GM18508 (cell line): ENCODE measurements at regions not wholly inside any gene's neighbourhood (a gene's known extent, or its start where the extent isn't known, plus 50 kb on each side); places are given as distances from the start of the nearest gene placed in this dataset.
"Not testable (repeated sequence)": the region's sequence is repeated elsewhere in the genome, so short reads cannot be mapped to it uniquely, and the experiment has no call there.

ENCODE experiments used
- ATAC-seq: cut with Tn5 transposase; IDR thresholded peaks from one replicate; pipeline ENCODE4 v1.9.1; 2021; ENCODE audit warnings: moderate number of reproducible peaks; ENCODE audit not compliant: insufficient read depth, unreplicated experiment

DNA sequence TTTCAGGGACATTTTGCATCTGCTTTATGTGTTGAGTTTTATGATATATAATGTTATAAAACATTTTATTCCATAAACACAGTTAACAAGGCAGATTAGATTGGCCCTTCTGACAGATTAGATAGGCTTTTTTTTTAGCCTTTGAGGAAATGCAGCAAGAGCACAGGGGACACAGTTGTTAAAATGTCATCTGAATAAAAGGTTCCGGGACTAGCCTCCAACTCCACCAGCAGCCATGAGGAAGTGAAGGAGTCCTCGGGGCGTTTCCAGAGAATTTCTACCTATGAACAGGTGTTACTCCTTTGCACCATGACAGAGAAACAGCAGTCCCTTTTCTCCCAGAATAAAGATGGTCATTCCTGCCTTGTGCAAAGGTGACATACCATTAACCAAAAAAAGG is 167.8 kb upstream of the KBTBD8 start:
- no peak for ATAC-seq

DNA sequence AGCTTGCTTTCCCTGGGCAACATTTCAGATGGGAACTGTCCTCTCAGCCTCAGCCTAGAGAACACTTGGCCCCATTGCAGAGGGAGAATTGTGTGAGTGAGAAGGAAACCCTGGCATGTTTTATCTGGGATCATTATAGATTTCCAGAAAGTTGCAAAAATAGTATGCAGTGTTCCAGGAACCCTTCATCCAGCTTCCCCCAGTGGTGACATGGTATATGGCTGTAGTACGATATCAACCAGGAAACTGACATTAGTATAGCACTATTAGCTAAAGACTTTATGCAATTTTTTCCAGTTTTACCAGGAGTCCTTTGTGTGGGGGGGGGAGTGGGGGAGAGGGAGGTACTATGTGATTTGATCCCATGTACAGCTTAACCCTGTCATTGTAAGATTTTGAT is 166.2 kb upstream of the KBTBD8 start:
- no peak for ATAC-seq

DNA sequence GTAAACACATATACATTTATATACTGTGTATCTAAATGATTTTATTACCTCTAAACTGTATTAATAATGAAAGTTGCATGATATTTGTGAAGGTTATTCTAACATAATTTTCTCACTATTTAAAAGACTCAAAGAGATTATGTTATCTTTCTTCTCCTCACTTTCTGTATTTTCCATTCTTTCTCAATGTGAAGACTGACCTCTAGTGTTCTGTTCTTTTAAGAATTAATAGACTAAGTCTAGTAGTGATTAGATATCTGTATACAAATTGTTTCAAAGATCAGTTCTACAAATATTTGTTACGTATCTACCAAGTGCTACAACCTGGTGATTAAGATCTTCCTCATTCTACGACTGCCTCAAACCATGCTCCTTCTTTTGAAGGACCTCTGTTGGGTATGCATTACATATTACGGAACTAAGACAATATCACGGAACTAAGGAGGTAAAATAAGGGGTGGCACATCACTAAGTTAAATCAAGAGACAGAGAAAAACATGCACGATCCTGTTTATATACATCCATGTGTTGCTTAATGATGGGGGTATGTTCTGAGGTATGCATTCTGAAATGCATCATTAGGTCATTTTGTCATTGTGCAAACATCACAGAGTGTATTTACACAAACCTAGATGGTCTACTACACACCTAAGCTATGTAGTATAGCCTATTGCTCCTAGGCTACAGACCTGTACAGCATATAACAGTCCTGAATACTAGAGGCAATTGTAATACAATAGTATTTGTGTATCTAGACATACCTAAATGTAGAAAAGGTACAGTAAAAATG is 161.5 kb upstream of the KBTBD8 start:
- no peak for ATAC-seq

DNA sequence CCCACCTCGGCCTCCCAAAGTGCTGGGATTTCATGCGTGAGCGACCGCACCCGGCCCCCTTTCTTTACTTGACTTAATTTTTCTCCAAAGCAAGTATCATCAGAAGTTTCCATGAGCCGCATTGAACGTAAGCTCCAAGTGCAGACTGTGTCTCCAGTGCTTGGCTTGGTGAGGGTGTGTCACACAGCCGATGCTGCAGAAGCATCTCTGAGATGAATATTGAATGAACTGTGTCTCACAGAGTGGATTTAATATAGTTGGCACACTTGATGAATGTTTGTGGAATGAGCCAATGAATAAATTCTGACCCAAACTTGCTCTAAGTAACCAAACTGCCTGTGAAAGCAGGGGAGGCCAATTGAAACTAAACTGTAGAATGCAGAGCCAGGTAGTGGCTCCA is 159.4 kb upstream of the KBTBD8 start:
- no peak for ATAC-seq

DNA sequence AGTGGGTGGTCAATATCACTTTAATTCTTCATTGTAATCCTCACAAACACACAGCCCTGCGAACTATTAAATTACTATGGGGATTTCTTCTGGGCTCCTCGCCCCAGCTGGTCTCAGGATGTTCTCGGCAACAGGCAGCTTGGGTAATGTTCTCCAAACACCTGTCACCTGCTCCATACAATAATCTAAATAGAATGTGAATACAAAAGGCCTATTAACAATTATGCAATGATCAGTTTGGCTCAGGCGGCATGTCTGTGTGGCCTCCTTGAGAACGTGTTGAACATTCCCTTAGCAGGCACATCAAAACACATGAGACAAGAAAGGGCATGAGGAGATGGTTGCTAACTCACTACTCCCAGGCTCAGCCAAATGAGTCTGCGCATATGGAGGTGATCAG is 158.6 kb upstream of the KBTBD8 start:
- ATAC-seq = no peak

DNA sequence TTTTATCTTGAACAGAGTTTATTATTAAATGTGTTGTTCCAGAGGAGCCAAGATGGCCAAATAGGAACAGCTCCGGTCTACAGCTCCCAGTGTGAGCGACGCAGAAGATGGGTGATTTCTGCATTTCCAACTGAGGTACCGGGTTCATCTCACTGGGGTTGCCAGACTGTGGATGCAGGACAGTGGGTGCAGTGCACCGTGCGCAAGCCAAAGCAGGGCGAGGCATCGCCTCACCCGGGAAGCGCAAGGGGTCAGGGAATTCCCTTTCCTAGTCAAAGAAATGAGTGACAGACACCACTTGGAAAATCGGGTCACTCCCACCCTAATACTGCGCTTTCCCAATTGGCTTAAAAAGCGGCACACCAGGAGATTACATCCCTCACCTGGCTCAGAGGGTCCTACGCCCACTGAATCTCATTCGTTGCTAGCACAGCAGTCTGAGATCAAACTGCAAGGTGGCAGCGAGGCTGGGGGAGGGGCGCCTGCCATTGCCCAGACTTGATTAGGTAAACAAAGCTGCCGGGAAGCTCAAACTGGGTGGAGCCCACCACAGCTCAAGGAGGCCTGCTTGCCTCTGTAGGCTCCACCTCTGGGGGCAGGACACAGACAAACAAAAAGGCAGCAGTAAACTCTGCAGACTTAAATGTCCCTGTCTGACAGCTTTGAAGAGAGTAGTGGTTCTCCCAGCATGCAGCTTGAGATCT is 155.2 kb upstream of the KBTBD8 start:
- ATAC-seq = not testable (repeated sequence)

DNA sequence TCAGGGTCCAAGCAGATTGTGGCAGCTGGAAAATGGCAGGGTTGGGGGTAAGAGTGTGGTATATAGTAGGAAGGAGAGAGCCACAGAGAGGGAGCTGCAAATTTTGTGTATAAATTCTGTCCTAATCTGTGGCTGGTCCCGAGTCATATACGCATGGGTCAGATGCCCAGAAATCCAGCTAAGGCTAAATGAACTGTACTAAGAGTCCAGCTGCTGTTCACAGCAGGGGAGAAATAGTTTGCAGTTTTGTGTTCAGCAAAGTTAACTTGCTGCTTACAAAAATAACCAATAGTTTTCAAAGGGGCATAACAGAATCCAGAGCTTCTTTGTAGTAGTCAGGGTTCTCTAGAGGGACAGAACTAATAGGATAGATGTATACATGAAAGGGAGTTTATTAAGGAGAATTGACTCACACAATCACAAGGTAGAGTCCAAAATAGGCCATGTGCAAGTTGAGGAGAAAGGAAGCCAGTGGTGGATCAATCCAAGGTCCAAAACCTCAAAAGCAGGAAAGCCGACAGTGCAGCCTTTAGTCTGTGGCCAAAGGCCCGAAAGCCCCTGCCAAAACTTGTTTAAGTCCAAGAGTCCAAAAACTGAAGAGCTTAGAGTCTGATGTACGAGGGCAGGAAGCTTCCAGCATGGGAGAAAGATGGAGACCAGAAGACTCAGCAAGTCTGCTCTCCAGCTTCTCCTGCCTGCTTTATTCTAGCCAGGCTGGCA is 146.1 kb upstream of the KBTBD8 start:
- ATAC-seq = no peak

DNA sequence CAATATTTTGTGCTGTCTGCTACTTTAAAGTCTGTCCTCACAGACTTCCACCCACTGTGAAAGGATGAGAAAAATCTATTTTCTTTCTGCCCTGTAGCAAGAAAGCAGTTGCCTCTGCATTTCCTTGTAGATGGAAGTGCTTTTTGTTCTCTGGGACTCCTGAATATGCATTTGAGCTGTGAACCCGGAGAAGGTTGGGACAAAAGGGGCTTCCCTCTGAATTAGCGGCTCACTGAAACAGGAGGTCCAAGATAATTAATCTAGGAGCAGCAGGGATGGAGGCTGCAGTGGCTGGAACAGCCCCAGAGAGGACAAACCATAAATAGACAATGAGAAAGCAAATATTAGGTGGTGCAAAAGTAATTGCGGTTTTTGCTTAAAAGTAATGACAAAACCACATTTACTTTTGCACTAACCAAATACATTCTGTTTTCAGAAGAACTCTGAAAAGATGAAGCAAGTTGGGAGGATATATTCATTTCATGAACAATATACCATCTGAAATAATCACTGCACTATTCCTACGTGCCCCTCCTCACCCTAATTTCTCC is 143.4 kb upstream of the KBTBD8 start:
- no peak for ATAC-seq

DNA sequence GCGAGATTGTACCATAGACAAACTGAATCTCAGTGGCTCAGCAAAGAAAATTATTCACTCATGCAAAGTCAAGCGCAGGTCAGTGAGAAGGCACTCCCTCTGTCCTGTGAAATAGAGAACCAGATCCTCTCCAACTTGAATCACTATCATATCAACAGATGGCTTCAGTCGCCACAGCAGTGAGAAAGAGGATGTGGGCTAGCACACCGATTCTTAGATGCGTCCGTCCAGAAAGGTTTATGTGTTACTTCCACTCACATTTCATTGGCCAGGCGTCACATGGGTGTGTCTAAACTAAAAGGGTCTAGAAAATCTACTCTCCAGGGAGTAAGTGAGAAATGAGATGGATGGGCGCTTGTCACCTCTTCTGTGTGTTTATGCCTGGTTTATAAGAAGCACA is 141.6 kb upstream of the KBTBD8 start:
- peak; percentile 93 for ATAC-seq

DNA sequence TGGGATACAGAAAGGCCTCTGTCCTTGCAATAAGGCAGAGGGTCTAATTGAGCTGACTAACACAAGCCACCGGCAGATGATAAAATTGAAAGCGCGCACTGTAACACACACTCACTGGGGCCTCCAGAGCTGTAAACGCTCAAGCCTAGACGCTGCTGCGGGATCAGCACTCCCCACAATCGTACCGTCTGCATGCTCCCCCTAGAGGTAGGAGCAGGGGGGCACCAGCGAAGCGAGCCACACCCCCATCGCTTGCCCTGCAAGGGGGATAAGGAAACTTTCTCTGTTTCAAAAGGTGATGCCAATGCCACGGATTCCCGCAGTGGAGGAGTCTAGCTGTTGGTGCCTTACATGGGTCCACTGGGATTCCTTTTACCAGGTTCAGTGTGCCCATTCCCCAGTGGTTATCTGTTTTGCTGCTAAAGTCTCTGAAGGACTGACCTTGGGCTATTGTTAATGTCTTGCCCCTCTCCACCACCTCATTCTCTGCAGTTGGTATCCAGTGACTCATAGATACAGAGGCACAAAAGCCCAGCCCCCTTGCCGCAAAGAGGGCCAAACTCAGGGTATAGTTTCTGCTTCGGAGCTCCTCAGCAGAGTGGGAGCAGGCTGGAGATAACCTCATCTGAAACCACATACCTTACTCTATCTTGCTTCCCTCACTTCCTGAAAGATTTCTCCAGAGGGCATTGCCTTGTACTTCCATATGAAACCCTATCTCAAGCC is 139.3 kb upstream of the KBTBD8 start:
- ATAC-seq = no peak

DNA sequence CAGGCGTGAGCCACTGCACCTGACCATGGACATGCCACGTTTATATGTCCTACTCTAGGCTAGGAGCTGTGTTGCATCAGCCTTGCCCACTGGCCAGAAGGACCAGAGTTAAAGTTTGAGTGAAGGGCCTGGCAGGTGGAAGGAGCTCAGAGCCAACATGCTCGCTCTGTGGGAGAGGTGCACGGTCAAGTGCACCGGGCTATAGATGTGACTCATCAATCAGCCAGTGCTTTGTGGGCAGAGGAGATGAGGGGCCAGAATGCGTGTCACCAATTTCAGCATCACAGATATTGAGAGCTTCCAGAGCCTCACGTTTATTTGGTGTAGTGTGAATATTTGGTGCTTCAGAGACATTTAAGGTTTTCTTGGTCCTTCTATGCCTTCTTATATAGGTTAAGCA is 137.3 kb upstream of the KBTBD8 start:
- no peak for ATAC-seq

DNA sequence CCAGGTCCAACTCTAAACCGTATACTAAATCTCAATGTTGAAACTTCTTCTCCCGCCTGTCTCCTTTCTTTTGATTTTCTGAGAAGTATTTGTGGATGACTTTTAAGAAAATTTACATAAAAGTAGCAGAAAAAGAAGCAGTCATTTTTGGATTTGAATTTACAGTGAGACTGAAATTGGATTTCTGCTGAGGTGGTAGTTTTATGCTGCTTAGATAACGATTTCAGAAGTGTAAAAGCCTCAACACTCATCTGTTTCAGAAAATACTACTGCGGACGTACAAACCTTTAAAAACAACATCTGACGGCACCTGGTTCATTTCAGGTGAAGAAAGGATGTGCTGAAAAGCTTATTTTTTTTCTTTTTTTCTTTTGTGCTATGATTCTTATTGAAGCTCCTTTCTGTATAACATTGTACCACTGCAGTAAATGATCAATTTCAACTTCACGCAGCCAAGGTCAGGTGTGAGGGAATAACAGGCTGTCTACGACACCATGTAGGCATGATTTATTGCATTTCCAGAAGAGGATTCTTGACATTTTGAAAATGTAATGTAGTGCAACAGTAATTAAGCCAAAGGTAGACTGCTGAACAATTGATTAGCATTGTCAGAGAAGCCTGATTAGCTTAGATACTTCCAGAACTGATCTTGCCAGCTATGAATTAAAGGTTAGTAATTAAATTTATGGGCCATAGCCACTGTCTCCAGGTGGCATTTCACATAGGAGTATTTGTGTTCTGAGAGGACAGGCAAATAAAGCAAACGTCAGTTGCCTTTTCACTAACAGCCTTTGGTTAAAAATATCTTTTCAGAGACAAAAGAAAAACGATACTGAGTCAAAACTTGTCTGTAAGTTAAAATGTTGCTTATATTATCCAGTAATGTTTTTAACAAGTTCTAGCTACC is 134.6 kb upstream of the KBTBD8 start:
- ATAC-seq = no peak

DNA sequence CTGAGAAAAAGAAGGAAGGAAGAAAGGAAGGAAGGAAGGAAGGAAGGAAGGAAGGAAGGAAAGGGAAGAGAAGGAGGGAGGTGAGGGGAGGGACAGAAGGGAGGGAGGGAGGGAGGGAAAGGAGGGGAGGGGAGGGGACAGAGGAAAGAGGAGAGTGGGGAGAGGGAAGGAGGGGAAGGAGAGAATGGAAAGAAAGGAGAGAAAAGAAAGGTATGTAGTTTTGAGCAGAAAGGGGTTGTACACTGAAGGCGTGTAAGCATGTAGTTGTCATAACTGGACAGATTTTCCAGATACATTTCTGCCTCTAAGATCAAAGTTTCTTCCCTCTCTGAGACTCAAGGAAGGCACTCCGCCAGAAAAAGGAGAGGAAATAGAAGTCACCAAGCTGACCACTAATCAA is 113.4 kb upstream of the KBTBD8 start:
- no peak for ATAC-seq

DNA sequence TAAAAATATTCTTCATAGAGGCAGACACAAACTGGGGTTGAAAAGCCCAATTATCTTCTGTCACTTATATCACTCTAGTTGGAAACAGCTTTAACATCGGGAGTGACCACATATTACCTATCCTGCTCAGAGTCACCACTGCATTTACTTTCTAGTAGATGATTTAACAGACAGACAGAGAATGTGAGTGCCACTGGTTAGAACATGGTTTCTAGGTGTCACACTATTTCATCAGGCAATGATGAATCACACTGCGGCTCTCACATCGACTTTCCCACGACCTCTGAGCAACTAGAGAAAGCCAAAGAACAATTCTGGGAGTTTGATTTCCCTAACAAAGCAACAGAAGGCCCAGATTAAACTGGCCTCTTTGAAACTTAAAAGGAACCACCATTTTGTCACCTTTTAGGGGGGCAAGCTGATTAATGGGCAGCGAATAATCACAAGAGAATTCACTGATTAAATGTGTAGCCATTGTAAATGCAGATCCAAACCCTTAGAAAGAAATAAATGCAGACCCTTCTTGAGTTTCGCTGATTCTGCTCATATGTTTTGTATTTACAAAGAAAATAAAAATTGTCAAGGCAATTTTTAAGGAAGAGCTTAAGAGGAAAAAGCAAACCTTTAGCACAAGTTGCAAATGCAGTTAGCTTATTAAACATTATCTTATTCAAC is 112.6 kb upstream of the KBTBD8 start:
- no peak for ATAC-seq

DNA sequence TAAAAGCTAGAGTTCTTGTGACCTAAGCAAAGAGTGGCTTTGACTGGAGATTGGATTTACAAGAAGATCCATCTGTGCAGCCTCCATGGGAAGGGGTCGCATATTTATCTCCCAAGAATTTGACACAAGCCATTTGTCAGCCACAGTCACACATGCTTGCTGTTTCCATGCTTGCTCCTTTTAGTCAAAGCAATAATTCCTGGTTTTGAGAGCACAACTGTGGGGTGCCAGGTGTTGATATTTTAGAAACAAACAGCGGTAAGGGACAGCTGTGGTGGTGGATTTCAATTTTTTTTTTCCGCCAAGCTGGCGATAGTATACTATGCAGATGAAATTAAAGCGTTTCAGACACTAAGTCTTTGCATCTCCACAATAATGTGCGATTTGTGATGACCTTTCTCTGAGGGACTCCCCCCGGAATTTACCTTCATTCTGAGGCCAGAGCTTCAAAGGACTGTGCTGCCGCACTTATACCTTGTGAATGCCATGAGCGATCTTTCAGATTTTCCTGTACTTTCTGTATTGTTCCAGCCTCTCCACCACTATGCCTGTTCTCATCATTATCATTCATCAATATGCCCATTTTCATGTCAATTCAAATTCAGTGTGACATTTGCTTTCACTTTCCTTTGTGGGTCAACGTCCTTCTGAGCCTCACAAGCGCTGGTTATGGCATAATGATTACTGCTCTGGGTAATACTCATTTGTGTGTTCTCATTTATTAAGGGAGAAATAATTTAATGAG is 108.2 kb upstream of the KBTBD8 start:
- ATAC-seq = no peak

DNA sequence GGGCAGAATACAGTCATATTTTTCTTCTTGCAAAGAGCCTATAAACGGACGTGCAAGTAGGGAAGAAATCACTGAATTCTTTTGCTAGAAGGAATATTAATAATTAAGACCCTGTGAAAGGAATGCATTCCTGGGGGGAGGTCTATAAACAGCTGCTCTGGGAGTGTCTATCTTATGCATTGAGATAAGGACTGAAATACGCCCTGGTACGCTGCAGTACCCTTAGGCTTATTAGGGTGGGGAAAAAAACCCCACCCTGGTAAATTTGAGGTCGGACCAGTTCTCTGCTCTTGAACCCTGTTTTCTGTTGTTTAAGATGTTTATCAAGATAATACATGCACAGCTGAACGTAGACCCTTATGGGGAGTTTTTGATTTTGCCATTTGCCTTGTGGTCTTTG is 100.0 kb upstream of the KBTBD8 start:
- no peak for ATAC-seq

DNA sequence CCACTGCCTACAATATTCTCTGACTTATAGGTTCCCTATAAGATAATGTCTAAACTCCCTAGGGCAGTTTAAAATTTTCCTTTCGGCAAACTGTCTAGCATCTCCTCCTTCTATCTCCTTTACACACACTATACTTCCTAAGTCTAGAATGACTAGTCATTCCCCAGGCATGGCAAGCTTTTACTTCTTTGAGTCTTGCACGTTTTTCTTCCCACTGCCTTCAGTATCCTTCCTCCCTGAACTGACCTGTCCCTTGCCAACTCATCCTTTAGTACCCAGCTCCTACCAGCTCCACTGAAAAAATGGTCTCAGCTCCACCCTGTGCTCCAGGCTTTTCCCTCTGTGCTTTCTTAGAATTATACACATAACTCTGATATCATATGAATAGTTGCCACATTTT is 93.8 kb upstream of the KBTBD8 start:
- no peak for ATAC-seq

DNA sequence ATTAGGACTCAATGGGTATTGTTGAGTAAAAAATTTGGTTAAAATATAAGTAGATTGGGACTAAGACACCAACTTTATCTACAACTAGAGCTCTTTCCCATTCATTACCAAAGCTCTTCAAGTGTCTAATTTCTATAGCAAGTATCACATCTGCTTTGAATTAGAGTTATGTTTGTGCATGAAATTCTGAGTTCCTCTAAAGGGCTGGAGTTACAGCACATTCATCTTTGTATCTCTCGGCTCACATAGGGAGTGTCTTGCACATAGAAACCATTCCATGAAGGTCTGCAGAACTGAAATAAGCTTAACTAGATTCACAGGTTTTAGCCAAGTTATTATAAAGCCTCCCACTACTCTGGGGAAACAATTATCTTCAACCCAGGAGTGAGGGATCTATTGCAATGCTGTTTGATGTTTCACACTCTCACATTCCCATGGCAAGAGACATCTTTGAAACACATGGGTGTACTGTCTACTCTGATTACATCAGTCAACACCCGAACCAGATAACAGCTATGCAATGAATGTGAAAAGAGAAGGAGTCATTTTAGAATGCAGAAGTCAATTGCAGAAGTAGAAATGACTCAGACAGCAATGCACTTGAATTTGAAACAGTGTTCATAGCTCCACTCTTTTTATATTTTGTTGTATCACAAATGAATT is 93.1 kb upstream of the KBTBD8 start:
- ATAC-seq = no peak
